ENCODE measurements at regions not wholly inside any gene's neighbourhood (a gene's known extent, or its start where the extent isn't known, plus 50 kb on each side); places are given as distances from the start of the nearest gene placed in this dataset.

DNA sequence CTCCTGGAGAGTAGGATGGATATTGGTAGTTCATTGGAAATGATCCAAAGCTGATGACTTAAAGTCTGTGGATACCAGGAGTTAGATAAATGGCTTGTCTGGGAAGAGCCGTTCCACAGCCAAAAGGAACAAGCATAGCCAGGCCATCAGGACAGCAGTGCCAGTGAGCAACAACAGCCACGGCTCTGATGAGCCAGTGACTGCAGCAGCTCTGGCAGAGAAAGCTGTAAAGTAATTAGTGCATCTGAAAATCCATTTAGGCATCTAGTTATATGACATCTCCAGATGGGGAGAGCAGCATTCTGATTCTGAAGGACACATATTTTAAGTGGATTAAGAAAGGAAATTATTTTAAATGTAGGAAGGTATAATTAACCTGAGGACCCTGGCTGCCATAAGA is 256.2 kb upstream of the PLXNA2 start:
- no peaks in the 10 kb centered on the region for H3K9me3 ChIP-seq (ENCODE audit: control insufficient read depth, insufficient read depth, low read depth, low read length)
- H3K4me3 ChIP-seq (ENCODE audit: low read depth, low read length) = no peak overlapping the region
- TF ChIP-seq OVOL3 (tag by site-specific recombination; IDR thresholded peaks at IDR 0.05) (no peak), SCRT1 (tag by site-specific recombination; IDR thresholded peaks at IDR 0.05; ENCODE audit: borderline replicate concordance) (no peak), ZNF426 (tag by site-specific recombination; IDR thresholded peaks at IDR 0.05) (no peak), ZNF223 (tag by site-specific recombination; IDR thresholded peaks at IDR 0.05) (no peak), ZNF830 (tag by site-specific recombination; IDR thresholded peaks at IDR 0.05; ENCODE audit: low read depth) (no peak), ZNF16 (tag by site-specific recombination; IDR thresholded peaks at IDR 0.05; ENCODE audit: low read depth) (no peak), ZNF391 (tag by site-specific recombination; IDR thresholded peaks at IDR 0.05; ENCODE audit: borderline replicate concordance, low read depth) (no peak), KLF16 (tag by site-specific recombination; IDR thresholded peaks at IDR 0.05) (no peak), YY1 (tag by site-specific recombination; IDR thresholded peaks at IDR 0.05) (no peak), ZNF76 (tag by site-specific recombination; IDR thresholded peaks at IDR 0.05; ENCODE audit: borderline replicate concordance, low read depth) (no peak), PRDM1 (tag by site-specific recombination; IDR thresholded peaks at IDR 0.05) (no peak), ZNF48 (tag by site-specific recombination; IDR thresholded peaks at IDR 0.05) (no peak), ZNF248 (tag by site-specific recombination; IDR thresholded peaks at IDR 0.05) (no peak), ZBTB21 (tag by site-specific recombination; IDR thresholded peaks at IDR 0.05) (no peak), ZSCAN30 (tag by site-specific recombination; IDR thresholded peaks at IDR 0.05) (no peak), ZNF610 (tag by site-specific recombination; IDR thresholded peaks at IDR 0.05; ENCODE audit: borderline replicate concordance) (no peak), ZNF302 (tag by site-specific recombination; IDR thresholded peaks at IDR 0.05; ENCODE audit: low read depth) (no peak)
- TF ChIP-seq, protein P1, sequence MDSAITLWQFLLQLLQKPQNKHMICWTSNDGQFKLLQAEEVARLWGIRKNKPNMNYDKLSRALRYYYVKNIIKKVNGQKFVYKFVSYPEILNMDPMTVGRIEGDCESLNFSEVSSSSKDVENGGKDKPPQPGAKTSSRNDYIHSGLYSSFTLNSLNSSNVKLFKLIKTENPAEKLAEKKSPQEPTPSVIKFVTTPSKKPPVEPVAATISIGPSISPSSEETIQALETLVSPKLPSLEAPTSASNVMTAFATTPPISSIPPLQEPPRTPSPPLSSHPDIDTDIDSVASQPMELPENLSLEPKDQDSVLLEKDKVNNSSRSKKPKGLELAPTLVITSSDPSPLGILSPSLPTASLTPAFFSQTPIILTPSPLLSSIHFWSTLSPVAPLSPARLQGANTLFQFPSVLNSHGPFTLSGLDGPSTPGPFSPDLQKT (IDR thresholded peaks at IDR 0.05; ENCODE audit: borderline replicate concordance, low read depth, low read length) = no peak
- TF ChIP-seq, protein P2, sequence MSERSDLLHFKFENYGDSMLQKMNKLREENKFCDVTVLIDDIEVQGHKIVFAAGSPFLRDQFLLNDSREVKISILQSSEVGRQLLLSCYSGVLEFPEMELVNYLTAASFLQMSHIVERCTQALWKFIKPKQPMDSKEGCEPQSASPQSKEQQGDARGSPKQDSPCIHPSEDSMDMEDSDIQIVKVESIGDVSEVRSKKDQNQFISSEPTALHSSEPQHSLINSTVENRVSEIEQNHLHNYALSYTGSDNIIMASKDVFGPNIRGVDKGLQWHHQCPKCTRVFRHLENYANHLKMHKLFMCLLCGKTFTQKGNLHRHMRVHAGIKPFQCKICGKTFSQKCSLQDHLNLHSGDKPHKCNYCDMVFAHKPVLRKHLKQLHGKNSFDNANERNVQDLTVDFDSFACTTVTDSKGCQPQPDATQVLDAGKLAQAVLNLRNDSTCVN (tag by site-specific recombination; optimal IDR thresholded peaks at IDR 0.05) = no peak
- POLR2A ChIA-PET = no interaction called here
- no peaks in the 10 kb centered on the region for H3K36me3 ChIP-seq (ENCODE audit: control insufficient read depth in 2 of 2, insufficient read depth in 1 of 2, low read length in 2 of 2)
- H3K4me1 ChIP-seq (ENCODE audit: control insufficient read depth, insufficient read depth, low read length) = no peaks in the 10 kb centered on the region
- CTCF ChIA-PET = interaction anchor here (0.6 kb wide), 1 partner anchor 191 kb away, joined by 3 read pairs; no protein-coding TSS in a partner anchor
- H3K27ac ChIP-seq (ENCODE audit: extremely low read depth, low read depth, low read length) = no peak overlapping the region

DNA sequence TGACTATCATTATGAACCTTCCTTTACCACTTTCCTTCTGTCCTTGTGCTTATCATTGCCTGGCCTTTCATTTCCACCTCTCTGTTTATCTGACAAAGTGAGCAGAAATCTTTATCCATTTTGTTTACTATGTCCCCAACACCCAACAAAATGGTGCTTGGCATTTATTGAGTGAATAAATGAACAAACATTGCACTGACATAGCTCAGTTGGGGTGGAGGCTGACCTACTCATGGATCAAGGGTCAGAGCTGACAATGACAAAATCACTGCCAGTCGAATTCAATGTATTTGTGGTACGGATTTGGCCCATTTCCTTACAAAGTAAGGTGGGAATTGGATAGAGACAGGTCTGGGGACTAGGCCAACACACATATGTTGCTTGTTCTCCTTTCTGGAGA is 257.4 kb upstream of the PLXNA2 start:
- Histone ChIP-seq H3K9me3 (ENCODE audit: control insufficient read depth, insufficient read depth, low read depth, low read length) (no peaks in the 10 kb centered on the region), H3K4me1 (ENCODE audit: control insufficient read depth, insufficient read depth, low read length) (no peaks in the 10 kb centered on the region), H3K36me3 (ENCODE audit: control insufficient read depth in 2 of 2, insufficient read depth in 1 of 2, low read length in 2 of 2) (no peaks in the 10 kb centered on the region), H3K27ac (ENCODE audit: extremely low read depth, low read depth, low read length) (no peak overlapping the region), H3K4me3 (ENCODE audit: low read depth, low read length) (no peak overlapping the region)
- ChIA-PET POLR2A (no interaction called here), CTCF (no interaction called here)
- TF ChIP-seq ZNF202 (tag by site-specific recombination; IDR thresholded peaks at IDR 0.05; ENCODE audit: borderline replicate concordance) (no peak), ZBTB1 (tag by site-specific recombination; IDR thresholded peaks at IDR 0.05) (no peak), RBAK (tag by site-specific recombination; IDR thresholded peaks at IDR 0.05) (no peak), ZNF133 (tag by site-specific recombination; IDR thresholded peaks at IDR 0.05) (no peak), GLI2 (tag by site-specific recombination; IDR thresholded peaks at IDR 0.05; ENCODE audit: borderline replicate concordance, low read depth) (no peak)
- TF ChIP-seq, protein P3, sequence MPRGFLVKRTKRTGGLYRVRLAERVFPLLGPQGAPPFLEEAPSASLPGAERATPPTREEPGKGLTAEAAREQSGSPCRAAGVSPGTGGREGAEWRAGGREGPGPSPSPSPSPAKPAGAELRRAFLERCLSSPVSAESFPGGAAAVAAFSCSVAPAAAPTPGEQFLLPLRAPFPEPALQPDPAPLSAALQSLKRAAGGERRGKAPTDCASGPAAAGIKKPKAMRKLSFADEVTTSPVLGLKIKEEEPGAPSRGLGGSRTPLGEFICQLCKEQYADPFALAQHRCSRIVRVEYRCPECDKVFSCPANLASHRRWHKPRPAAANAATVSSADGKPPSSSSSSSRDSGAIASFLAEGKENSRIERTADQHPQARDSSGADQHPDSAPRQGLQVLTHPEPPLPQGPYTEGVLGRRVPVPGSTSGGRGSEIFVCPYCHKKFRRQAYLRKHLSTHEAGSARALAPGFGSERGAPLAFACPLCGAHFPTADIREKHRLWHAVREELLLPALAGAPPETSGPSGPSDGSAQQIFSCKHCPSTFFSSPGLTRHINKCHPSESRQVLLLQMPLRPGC (tag by site-specific recombination; IDR thresholded peaks at IDR 0.05) = no peak
- TF ChIP-seq, protein P4, sequence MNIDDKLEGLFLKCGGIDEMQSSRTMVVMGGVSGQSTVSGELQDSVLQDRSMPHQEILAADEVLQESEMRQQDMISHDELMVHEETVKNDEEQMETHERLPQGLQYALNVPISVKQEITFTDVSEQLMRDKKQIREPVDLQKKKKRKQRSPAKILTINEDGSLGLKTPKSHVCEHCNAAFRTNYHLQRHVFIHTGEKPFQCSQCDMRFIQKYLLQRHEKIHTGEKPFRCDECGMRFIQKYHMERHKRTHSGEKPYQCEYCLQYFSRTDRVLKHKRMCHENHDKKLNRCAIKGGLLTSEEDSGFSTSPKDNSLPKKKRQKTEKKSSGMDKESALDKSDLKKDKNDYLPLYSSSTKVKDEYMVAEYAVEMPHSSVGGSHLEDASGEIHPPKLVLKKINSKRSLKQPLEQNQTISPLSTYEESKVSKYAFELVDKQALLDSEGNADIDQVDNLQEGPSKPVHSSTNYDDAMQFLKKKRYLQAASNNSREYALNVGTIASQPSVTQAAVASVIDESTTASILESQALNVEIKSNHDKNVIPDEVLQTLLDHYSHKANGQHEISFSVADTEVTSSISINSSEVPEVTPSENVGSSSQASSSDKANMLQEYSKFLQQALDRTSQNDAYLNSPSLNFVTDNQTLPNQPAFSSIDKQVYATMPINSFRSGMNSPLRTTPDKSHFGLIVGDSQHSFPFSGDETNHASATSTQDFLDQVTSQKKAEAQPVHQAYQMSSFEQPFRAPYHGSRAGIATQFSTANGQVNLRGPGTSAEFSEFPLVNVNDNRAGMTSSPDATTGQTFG (tag by site-specific recombination; IDR thresholded peaks at IDR 0.05; ENCODE audit: borderline replicate concordance) = no peak
